ENCODE measurements at regions not wholly inside any gene's neighbourhood (a gene's known extent, or its start where the extent isn't known, plus 50 kb on each side); places are given as distances from the start of the nearest gene placed in this dataset.

DNA sequence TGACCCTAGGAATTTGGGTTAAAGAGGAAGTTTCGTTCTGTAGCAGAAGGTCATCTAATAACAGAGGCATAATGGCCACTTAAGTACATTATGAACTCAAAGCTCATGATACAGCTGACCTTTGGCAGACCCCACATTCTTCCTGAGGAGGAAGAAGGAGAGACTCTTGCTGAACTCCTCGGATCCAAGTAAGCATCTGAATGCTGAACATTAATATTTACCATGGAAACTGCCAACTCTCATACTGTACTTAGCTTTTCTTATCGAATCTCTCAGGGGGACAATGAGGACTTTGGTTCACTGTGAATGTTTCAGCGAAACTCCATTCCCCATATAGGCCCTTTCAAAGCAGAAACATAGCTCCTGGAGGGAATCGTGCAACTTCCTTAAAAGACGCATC lies 781.4 kb upstream of the GYPC start:
- H3K27ac ChIP-seq, result no peak overlapping the region
- TF ChIP-seq, protein P1, sequence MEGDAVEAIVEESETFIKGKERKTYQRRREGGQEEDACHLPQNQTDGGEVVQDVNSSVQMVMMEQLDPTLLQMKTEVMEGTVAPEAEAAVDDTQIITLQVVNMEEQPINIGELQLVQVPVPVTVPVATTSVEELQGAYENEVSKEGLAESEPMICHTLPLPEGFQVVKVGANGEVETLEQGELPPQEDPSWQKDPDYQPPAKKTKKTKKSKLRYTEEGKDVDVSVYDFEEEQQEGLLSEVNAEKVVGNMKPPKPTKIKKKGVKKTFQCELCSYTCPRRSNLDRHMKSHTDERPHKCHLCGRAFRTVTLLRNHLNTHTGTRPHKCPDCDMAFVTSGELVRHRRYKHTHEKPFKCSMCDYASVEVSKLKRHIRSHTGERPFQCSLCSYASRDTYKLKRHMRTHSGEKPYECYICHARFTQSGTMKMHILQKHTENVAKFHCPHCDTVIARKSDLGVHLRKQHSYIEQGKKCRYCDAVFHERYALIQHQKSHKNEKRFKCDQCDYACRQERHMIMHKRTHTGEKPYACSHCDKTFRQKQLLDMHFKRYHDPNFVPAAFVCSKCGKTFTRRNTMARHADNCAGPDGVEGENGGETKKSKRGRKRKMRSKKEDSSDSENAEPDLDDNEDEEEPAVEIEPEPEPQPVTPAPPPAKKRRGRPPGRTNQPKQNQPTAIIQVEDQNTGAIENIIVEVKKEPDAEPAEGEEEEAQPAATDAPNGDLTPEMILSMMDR (conservative IDR thresholded peaks at IDR 0.05), result no peak

DNA sequence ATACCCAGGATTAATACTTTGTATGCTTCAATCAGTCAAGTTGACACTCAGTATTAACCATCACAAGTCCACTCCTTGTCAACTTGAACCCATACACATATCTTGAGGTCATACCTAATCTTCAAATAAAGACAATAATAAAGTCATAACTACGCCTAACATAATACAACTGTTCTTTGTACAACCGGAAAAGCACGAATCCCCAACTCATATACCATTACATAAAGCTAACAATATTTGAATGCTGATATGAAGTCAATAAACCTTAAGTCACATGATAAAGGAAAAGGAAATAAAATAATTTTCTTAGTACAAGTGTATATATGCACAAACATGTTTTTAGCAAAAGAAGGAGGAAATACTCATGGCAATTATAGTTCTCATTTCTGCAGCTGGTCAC lies 770.6 kb upstream of the GYPC start:
- H3K27ac ChIP-seq, result no peak overlapping the region
- TF ChIP-seq, protein P1 (conservative IDR thresholded peaks at IDR 0.05), result no peak

DNA sequence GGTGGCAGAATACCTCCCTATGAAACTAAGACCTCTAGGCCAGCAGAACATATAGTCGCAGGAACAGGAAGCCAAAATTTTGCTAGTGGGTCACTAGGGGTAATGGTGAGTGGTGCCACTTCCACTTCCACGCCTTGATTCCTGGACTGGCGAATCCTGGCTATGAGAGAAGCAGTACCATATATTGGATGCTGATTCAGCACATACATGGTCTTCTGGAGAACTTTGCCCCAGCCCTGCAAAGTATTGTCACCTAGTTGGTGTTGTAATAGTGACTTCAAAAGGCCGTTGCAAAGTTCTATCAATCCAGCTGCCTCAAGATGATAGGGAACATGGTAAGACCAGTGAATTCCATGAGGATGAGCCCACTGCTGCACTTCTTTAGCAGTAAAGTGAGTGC lies 769.8 kb upstream of the GYPC start:
- H3K27ac ChIP-seq, result no peak overlapping the region
- TF ChIP-seq, protein P1 (conservative IDR thresholded peaks at IDR 0.05), result no peak

DNA sequence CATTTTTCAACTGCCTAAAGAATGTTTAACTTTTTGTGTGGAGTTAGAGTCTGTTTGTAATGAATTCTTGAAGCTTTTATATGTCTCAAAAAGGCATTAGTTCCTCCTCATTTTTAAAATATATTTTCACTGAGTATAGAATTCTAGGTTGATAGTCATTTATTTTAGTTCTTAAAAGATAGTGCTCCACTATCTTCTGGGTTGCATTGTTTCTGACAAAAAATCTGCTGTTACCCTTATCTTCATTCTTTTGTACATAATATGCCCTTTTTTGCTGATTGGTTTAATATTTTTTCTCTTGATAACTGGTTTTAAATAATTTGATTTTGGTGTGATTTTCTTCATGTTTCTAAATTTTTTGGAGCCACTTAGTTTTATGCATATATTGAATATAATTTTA lies 754.7 kb upstream of the GYPC start:
- H3K27ac ChIP-seq, result no peak overlapping the region
- TF ChIP-seq, protein P1 (conservative IDR thresholded peaks at IDR 0.05), result no peak

DNA sequence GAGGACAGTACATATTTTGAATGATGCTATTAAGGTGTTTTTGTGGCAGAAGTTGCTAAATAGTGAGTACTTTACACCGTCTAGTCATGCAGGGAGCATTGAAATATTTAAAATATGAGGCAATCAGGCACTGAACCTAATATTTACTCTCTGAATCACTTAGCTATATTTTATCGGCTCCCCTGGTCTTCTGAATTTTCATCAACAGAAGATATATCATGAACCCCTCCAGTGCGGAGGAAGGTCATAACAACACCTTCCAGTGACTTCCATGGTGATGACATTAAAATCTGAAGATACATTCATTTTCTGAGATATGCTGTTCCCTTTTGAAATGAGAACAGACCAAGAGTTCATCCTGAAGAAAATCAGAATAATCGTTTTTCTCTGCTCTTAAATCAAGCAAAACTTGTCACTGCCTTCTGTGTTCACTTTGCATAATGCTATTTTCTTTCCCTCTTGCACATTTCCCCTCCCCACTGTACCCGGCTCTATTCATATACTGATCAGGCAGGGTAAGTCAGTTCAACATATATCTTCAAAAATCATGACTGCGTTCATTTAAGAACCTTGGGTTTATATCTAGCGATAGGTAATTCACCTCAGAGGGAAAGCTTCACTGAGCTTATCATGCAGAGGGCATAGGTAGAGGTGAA lies 729.9 kb upstream of the GYPC start:
- no peak overlapping the region for H3K27ac ChIP-seq
- TF ChIP-seq, protein P1 (conservative IDR thresholded peaks at IDR 0.05), result no peak

DNA sequence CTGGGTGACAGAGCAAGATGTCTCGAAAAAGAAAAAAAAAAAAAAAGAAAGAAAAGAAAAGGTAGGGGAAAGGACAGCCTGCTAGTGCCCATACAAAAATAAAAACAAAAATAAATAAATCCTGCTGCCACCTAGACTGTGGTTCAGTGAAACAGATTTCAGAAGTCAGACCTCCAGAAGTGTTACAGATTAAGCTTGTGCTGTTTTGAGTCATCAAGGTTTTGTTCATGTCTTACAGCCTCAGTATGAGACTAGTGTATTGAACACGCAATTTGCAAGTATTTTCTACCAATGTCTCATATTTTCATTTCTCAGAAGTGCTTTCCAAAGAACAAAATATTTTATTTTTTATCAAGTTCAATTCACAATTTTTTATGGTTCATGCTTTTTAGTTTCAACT lies 720.4 kb upstream of the GYPC start:
- TF ChIP-seq, protein P1 (conservative IDR thresholded peaks at IDR 0.05), result no peak
- H3K27ac ChIP-seq, result no peak overlapping the region

DNA sequence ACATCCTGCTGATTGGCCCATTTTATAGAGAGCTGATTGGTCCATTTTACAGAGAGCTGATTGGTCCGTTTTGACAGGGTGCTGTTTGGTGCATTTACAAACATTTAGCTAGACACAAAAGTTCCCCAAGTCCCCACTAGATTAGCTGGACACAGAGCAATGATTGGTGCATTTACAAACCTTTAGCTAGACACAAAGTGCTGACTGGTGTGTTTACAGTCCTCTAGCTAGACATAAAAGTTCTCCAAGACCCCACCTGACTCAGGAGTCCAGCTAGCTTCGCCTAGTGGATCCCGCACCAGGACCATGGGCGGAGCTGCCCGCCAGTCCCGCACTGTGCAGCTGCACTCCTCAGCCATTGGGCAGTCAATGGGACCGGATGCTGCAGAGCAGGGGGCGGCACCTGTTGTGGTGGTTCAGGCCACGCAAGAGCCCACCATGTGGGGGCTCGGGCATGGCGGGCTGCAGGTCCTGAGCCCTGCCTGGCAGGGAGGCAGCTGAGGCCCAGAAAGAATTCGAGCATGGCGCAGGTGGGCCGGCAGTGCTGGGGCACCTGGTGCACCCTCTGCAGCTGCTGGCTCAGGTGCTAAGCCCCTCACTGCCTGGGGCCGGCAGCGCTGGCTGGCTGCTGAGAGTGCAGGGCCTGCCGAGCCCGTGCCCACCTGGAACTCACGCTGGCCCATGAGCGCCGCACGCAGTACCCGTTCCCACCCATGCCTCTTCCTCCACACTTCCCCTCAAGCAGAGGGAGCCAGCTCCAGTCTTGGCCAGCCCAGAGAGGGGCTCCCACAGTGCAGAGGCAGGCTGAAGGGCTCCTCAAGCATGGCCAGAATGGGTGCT lies 713.2 kb upstream of the GYPC start:
- no peak overlapping the region for H3K27ac ChIP-seq
- TF ChIP-seq, protein P1 (conservative IDR thresholded peaks at IDR 0.05), result no peak
